GM12864 (cell line): ENCODE measurements at regions not wholly inside any gene's neighbourhood (a gene's known extent, or its start where the extent isn't known, plus 50 kb on each side); places are given as distances from the start of the nearest gene placed in this dataset.

ENCODE experiments used
- DNase-seq: peaks from one replicate; pipeline ENCODE4 v3.0.0-alpha.2; 2011; ENCODE audit warnings: low read depth
- H3K4me3 ChIP-seq: 2 replicates; pipeline ENCODE4 v1.5.1; 2011; ENCODE audit warnings: mild to moderate bottlenecking, low read depth, low read length, control low read depth
- TF ChIP-seq, protein P1 (sequence below): IDR thresholded peaks from 2 replicates; pipeline ENCODE4 v1.5.1; 2011; ENCODE audit warnings: low read depth, mild to moderate bottlenecking, moderate library complexity, low read length, control low read depth, inconsistent platforms; ENCODE audit errors: missing control alignments

DNA sequence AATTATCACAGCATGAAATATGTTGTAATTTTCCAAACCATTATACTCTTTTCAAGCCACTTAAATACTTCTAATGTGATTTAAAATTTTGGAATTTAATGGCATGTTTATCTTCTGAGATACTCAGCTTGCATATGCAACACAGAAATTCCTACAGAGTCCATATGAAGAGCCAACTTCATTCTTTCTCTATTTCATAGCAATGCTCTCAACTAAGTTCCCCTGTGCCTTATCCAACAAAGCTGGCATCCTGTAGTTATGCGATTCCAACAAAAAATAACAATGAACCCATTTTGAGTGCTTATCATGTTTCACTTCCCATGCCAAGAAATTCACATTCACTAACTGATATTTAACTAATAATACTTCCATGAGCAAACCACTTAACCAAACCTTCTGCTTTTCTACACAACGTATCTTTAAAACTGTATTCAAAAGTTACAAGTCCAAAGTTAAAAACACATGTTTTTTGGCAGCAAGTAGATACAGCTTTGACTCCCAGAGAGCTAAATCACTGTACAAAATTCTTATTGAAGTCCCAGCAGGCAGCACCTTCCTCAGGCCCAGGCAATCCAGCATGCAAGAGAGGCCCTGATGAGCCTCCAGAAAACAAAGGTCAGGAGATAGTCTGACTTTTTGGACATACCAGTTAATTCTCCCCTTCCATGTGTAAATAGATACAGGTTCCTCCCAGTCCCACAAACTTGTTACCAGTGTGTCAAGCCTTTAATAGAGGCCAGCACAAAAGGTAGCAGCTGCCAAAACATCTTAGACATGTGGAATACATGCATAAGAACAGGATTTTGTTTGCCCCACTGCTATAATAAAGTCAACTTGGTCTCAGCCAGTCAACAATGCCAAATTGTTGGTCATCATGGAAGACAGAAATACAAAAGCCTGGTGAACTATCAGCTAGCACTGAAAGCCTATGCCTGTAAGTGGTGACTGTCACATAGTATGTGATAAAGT, 113.1 kb upstream of the WDR75 start:
- no peak for DNase-seq
- no peak overlapping the region for H3K4me3 ChIP-seq
- TF ChIP-seq, protein P1, sequence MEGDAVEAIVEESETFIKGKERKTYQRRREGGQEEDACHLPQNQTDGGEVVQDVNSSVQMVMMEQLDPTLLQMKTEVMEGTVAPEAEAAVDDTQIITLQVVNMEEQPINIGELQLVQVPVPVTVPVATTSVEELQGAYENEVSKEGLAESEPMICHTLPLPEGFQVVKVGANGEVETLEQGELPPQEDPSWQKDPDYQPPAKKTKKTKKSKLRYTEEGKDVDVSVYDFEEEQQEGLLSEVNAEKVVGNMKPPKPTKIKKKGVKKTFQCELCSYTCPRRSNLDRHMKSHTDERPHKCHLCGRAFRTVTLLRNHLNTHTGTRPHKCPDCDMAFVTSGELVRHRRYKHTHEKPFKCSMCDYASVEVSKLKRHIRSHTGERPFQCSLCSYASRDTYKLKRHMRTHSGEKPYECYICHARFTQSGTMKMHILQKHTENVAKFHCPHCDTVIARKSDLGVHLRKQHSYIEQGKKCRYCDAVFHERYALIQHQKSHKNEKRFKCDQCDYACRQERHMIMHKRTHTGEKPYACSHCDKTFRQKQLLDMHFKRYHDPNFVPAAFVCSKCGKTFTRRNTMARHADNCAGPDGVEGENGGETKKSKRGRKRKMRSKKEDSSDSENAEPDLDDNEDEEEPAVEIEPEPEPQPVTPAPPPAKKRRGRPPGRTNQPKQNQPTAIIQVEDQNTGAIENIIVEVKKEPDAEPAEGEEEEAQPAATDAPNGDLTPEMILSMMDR, result no peak

DNA sequence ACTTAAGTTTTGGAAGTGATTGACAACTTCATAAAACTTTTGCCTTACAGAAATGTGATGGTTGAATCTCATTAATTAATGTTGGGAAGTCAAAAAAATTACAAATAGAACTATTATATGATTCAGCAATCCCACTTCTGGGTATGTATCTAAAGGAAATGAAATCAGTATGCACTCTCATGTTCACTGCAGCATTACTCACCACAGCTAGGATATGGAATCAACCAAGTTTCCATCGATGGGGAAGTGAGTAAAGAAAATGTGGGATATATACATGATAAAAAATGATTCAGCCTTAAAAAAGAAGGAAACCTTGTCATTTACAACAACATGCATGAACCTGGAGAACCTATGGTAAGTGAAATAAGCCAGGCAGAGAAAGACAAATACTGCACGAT, 112.4 kb upstream of the WDR75 start:
- no peak overlapping the region for H3K4me3 ChIP-seq
- TF ChIP-seq, protein P1, result no peak
- DNase-seq, result no peak

DNA sequence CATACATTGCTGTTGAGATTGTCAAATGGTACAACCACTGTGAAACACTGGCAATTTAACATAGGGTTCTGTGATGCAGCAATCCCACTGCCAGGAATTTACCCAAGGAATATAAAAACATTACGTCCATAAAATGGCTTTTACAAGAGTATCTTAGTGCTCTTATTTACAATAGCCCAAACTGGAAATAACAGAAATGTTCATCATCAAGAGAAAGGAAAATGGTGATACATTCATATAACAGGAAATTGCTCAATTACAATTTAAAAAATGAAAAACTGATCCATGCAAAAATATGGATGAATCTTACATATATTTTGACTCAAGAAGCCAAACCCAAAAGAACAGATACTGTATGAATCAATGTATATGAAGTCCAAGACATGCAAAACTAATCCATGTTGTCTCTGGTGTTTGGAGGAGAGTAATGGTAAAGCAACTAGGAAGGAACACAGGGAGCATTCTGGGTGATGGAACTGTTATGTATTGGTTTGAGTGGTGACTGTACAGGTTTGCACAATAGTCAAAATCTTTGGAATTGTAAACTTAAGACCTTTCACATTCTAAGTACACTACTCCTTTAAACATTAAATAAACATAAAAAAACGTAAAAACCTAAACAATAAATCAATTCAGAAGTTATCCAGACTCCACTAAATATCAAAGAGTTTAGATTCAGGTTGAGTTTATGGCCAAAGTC, 104.8 kb upstream of the WDR75 start:
- no peak overlapping the region for H3K4me3 ChIP-seq
- DNase-seq, result no peak
- TF ChIP-seq, protein P1, result no peak

DNA sequence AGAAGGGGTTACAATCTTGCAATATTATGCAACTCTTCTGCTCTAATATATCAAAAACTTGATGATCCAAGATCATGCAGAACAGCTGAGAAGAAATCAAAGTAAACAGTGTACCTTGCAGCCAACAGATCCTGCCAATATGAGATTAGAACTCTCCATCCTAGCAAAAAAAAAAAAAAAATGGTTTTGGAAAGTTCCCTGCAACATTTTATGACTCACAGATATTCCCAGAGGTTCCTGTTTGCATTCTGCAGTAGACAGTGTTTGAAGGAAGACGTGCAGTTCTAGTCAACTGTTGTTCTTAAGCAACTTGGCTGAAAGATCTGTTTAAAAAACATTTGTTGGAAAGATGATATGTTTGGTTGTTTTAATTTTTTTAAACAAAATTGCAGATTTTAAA, 103.6 kb upstream of the WDR75 start:
- TF ChIP-seq, protein P1, result no peak
- DNase-seq, result no peak
- no peak overlapping the region for H3K4me3 ChIP-seq

DNA sequence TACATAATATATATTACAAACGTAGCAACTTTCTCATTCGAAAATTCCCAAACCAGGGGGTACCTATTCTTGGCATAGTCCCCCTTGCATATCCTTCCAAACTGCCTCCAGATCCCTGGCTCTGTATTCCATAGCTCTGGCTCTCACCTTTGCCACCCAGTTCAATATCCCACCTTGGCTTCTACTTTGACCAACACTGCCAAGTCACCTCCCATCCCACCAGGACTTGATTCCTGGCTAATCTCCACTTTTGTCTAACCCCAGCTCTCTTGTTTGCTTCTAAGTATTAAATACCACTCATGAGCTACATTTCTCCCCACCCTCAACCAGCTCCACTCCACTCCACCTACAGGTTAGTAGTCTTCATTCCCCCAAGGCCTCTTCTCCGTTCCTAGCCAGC, 103.2 kb upstream of the WDR75 start:
- no peak for DNase-seq
- TF ChIP-seq, protein P1, result no peak
- no peak overlapping the region for H3K4me3 ChIP-seq

DNA sequence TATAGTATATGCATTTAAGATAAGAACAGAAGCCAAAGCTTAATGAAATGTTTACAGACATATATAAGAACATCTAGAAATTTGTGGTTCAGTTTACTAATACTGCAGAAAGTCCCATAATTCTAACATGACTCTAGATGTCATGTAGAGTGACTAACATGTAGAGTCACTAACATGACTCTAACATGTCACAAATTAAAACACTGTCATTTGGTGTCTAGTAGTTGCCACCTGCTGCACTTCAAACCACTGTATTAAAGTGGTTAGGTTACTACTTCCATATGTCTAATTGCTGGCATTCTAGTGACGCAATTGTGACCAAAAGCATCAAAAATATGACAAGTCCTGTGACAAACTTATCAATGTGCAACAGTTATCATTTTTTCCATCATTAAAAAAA, 100.2 kb upstream of the WDR75 start:
- no peak for DNase-seq
- no peak overlapping the region for H3K4me3 ChIP-seq
- TF ChIP-seq, protein P1, result no peak

DNA sequence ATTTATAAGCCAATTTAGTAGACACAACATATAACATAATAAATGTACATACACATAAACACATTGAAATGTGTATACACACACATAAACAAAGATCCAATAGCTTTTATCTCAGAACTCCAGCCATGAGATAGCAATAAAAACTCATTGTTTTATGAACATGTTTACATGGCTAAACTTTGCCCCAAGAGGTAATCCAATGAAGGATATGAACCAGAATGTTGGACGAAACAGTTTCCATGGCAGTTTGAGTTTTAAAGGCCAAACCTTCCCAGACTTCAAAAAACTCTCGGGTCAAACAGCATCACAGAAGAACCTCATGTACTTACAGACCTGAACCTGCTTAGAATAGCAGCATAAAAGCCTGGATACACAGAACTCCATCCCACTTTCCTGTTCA, 97.2 kb upstream of the WDR75 start:
- TF ChIP-seq, protein P1, result no peak
- no peak for DNase-seq
- H3K4me3 ChIP-seq, result no peak overlapping the region
